ENCODE measurements at regions not wholly inside any gene's neighbourhood (a gene's known extent, or its start where the extent isn't known, plus 50 kb on each side); places are given as distances from the start of the nearest gene placed in this dataset.

GRCh38 chr2:122598784-122599183 lies 843.3 kb downstream of the TSN start:
- TF ChIP-seq ZNF362 (tag by site-specific recombination; IDR thresholded peaks at IDR 0.05) (no peak), YY1 (tag by site-specific recombination; IDR thresholded peaks at IDR 0.05) (no peak), ZNF549 (tag by site-specific recombination; IDR thresholded peaks at IDR 0.05) (no peak), ZNF148 (tag by site-specific recombination; IDR thresholded peaks at IDR 0.05; ENCODE audit: borderline replicate concordance) (no peak)
- TF ChIP-seq, protein P1, sequence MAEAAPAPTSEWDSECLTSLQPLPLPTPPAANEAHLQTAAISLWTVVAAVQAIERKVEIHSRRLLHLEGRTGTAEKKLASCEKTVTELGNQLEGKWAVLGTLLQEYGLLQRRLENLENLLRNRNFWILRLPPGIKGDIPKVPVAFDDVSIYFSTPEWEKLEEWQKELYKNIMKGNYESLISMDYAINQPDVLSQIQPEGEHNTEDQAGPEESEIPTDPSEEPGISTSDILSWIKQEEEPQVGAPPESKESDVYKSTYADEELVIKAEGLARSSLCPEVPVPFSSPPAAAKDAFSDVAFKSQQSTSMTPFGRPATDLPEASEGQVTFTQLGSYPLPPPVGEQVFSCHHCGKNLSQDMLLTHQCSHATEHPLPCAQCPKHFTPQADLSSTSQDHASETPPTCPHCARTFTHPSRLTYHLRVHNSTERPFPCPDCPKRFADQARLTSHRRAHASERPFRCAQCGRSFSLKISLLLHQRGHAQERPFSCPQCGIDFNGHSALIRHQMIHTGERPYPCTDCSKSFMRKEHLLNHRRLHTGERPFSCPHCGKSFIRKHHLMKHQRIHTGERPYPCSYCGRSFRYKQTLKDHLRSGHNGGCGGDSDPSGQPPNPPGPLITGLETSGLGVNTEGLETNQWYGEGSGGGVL (tag by site-specific recombination; IDR thresholded peaks at IDR 0.05): no peak
